ENCODE measurements at regions not wholly inside any gene's neighbourhood (a gene's known extent, or its start where the extent isn't known, plus 50 kb on each side); places are given as distances from the start of the nearest gene placed in this dataset.
"Not testable (repeated sequence)": the region's sequence is repeated elsewhere in the genome, so short reads cannot be mapped to it uniquely, and the experiment has no call there.

GRCh38 chr2:8382485-8382884 is 299.4 kb upstream of the ID2 start:
- DNase-seq (ENCODE audit: insufficient read length, low spot score): no peak
- FAIRE-seq: no peak

GRCh38 chr2:8386748-8387147 is 295.1 kb upstream of the ID2 start:
- DNase-seq (ENCODE audit: insufficient read length, low spot score); FAIRE-seq: not testable (repeated sequence)

GRCh38 chr2:8388781-8389180 is 293.1 kb upstream of the ID2 start:
- no peak for FAIRE-seq

GRCh38 chr2:8389431-8390108 is 292.3 kb upstream of the ID2 start:
- no peak for FAIRE-seq
- DNase-seq (ENCODE audit: insufficient read length, low spot score): no peak

More at GRCh38 chr2:8388781-8389180, 293.1 kb upstream of the ID2 start:
- DNase-seq (ENCODE audit: insufficient read length, low spot score): no peak

- FAIRE-seq (no peak), DNase-seq (ENCODE audit: insufficient read length, low spot score) (no peak)
Observed at GRCh38 chr2:8391126-8391525, 290.7 kb upstream of the ID2 start.

GRCh38 chr2:8391584-8391983 is 290.3 kb upstream of the ID2 start:
- FAIRE-seq: no peak
- DNase-seq (ENCODE audit: insufficient read length, low spot score): no peak

- DNase-seq (ENCODE audit: insufficient read length, low spot score): no peak
- no peak for FAIRE-seq
Observed at GRCh38 chr2:8392098-8392866, 289.6 kb upstream of the ID2 start.

- no peak for FAIRE-seq
- DNase-seq (ENCODE audit: insufficient read length, low spot score): no peak
Observed at GRCh38 chr2:8393506-8393905, 288.4 kb upstream of the ID2 start.

- no peak for DNase-seq (ENCODE audit: insufficient read length, low spot score)
- no peak for FAIRE-seq
Observed at GRCh38 chr2:8394131-8394530, 287.7 kb upstream of the ID2 start.

- no peak for DNase-seq (ENCODE audit: insufficient read length, low spot score)
- no peak for FAIRE-seq
Observed at GRCh38 chr2:8394569-8395359, 287.1 kb upstream of the ID2 start.

GRCh38 chr2:8395718-8396117 is 286.1 kb upstream of the ID2 start:
- no peak for DNase-seq (ENCODE audit: insufficient read length, low spot score)
- FAIRE-seq: no peak

GRCh38 chr2:8398040-8398668 is 283.7 kb upstream of the ID2 start:
- FAIRE-seq (peak; percentile 99), DNase-seq (ENCODE audit: insufficient read length, low spot score) (no peak)

GRCh38 chr2:8399731-8400130 is 282.1 kb upstream of the ID2 start:
- FAIRE-seq (no peak), DNase-seq (ENCODE audit: insufficient read length, low spot score) (no peak)

- FAIRE-seq: no peak
- no peak for DNase-seq (ENCODE audit: insufficient read length, low spot score)
Observed at GRCh38 chr2:8400196-8400595, 281.7 kb upstream of the ID2 start.

- no peak for DNase-seq (ENCODE audit: insufficient read length, low spot score)
- no peak for FAIRE-seq
Observed at GRCh38 chr2:8402222-8402621, 279.6 kb upstream of the ID2 start.

GRCh38 chr2:8403876-8404275 is 278.0 kb upstream of the ID2 start:
- no peak for FAIRE-seq

GRCh38 chr2:8405334-8405733 is 276.5 kb upstream of the ID2 start:
- DNase-seq (ENCODE audit: insufficient read length, low spot score) (no peak), FAIRE-seq (no peak)

More at GRCh38 chr2:8403876-8404275, 278.0 kb upstream of the ID2 start:
- DNase-seq (ENCODE audit: insufficient read length, low spot score): no peak

- no peak for FAIRE-seq
- no peak for DNase-seq (ENCODE audit: insufficient read length, low spot score)
Observed at GRCh38 chr2:8406271-8406670, 275.6 kb upstream of the ID2 start.

GRCh38 chr2:8407332-8407731 is 274.5 kb upstream of the ID2 start:
- FAIRE-seq (no peak), DNase-seq (ENCODE audit: insufficient read length, low spot score) (no peak)

GRCh38 chr2:8408560-8409460 is 273.0 kb upstream of the ID2 start:
- DNase-seq (ENCODE audit: insufficient read length, low spot score) (no peak), FAIRE-seq (no peak)
